ENCODE measurements at regions not wholly inside any gene's neighbourhood (a gene's known extent, or its start where the extent isn't known, plus 50 kb on each side); places are given as distances from the start of the nearest gene placed in this dataset.

DNA sequence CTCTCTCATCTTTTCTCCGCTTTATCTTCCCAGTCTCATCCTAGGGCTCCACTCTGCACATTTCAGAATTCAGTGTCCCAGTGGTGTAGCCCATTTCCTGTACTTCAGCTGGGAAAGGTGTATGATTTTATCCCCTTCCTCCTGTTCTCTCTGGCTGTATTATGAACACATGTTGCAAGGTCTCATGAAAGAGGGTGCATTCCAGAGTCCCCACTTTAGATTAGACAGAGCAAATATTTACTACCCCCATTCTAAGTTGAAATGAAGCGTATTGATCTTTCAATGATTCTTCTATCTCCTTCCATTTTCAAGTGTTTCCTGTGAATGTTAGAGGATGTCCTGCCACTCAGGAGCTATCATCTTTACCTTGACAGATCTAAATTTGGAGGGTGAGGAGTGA is 123.2 kb downstream of the WIF1 start:
- Histone ChIP-seq H3K27me3 (ENCODE audit: insufficient read depth, low read length, poor library complexity) (peaks cover 6% of the 10 kb centered on the region), H3K4me3 (ENCODE audit: low read depth in 1 of 2, low read length in 2 of 2) (no peak overlapping the region)

DNA sequence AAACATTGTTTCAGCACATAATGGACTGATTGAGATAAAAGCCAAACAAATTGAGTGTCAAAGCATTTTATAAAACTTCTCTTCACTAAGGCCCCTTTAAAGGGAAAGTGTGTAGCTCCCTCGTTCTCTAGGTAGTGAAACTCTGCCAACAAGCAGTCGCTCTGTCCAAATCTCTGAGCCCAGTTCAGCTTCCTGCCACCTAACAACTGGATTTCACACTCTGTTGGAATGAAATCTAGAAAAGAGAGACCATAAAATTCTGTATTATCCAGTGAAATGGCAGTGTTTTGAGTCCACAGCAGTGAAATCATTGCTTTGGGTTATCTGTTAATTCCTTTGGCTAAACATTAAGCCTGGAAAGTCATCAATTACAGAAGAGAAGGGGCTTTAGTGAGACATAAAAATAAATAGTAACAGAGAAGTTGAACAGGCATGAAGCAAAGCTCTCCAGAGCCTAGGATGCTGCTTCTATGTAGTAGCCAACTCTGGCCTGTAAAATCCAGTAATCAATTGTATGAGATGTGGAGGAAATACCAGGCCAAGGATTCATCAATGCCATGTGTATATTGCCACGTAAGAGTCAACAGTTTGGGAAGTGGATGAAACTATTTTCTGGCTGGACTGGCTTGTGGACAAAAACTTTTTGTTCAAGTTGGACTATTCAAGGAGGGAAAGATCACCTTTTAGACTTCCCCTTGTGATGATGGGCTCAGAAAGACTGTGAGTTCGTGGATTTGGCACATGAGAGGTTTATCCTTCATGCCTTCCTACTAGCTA is 122.5 kb downstream of the WIF1 start:
- no peaks in the 10 kb centered on the region for H3K9me3 ChIP-seq (ENCODE audit: insufficient read depth, low read length, severe bottlenecking)
- H3K36me3 ChIP-seq (ENCODE audit: insufficient read depth, low read length), result no peaks in the 10 kb centered on the region
- ATAC-seq (ENCODE audit: insufficient read depth, low read depth) (no peak), DNase-seq (no peak)
- H3K27me3 ChIP-seq (ENCODE audit: insufficient read depth, low read length, poor library complexity), result peaks cover 6% of the 10 kb centered on the region
- no peaks in the 10 kb centered on the region for H3K79me2 ChIP-seq (ENCODE audit: insufficient read depth, low read length)
- no peak overlapping the region for H3K4me3 ChIP-seq (ENCODE audit: low read depth in 1 of 2, low read length in 2 of 2)
- H4K20me1 ChIP-seq (ENCODE audit: insufficient read depth, low read length), result no peaks in the 10 kb centered on the region
- TF ChIP-seq CTCF (IDR thresholded peaks at IDR 0.05; ENCODE audit: borderline replicate concordance, extremely low read depth, low read length, poor library complexity, severe bottlenecking) (no peak), EZH2 (IDR thresholded peaks at IDR 0.05; ENCODE audit: borderline replicate concordance, low read depth, low read length, severe bottlenecking) (no peak)
- no peak overlapping the region for H3K4me2 ChIP-seq (ENCODE audit: insufficient read depth, low read length)
- no peak overlapping the region for H2AFZ ChIP-seq (ENCODE audit: low read depth, low read length)
- no peak overlapping the region for H3K27ac ChIP-seq (ENCODE audit: low read length)
- H3K9ac ChIP-seq (ENCODE audit: low read depth, low read length), result no peak overlapping the region
- H3K4me1 ChIP-seq (ENCODE audit: insufficient read depth, low read length), result no peaks in the 10 kb centered on the region

More for the DNA sequence above, 123.2 kb downstream of the WIF1 start:
- H3K9me3 ChIP-seq (ENCODE audit: insufficient read depth, low read length, severe bottlenecking), result no peaks in the 10 kb centered on the region
- no peaks in the 10 kb centered on the region for H4K20me1 ChIP-seq (ENCODE audit: insufficient read depth, low read length)
- no peak overlapping the region for H3K27ac ChIP-seq (ENCODE audit: low read length)
- H2AFZ ChIP-seq (ENCODE audit: low read depth, low read length), result no peak overlapping the region
- no peak overlapping the region for H3K4me2 ChIP-seq (ENCODE audit: insufficient read depth, low read length)
- ATAC-seq (ENCODE audit: insufficient read depth, low read depth), result no peak
- no peak overlapping the region for H3K9ac ChIP-seq (ENCODE audit: low read depth, low read length)
- DNase-seq, result no peak
- TF ChIP-seq CTCF (IDR thresholded peaks at IDR 0.05; ENCODE audit: borderline replicate concordance, extremely low read depth, low read length, poor library complexity, severe bottlenecking), result no peak
- no peaks in the 10 kb centered on the region for H3K79me2 ChIP-seq (ENCODE audit: insufficient read depth, low read length)
- no peaks in the 10 kb centered on the region for H3K4me1 ChIP-seq (ENCODE audit: insufficient read depth, low read length)
- H3K36me3 ChIP-seq (ENCODE audit: insufficient read depth, low read length), result no peaks in the 10 kb centered on the region

DNA sequence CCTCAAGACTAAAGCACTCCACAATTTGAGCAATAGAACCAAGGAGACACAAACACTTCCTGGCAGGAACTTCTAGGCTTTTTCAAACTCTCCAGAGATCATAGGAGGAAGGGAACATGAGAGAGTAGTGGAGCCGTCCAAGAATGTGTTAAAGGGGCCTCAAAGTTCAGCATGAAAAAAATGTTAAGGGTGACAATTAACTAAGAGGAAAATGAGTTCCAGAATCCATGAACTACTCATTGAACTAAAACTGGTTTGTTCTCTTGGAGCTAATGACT is 122.0 kb downstream of the WIF1 start:
- no peak overlapping the region for H3K4me3 ChIP-seq (ENCODE audit: low read depth in 1 of 2, low read length in 2 of 2)
- ATAC-seq (ENCODE audit: insufficient read depth, low read depth), result no peak
- H3K27me3 ChIP-seq (ENCODE audit: insufficient read depth, low read length, poor library complexity), result peaks cover 6% of the 10 kb centered on the region
- no peak for DNase-seq
- H3K4me1 ChIP-seq (ENCODE audit: insufficient read depth, low read length), result no peaks in the 10 kb centered on the region
- H2AFZ ChIP-seq (ENCODE audit: low read depth, low read length), result no peak overlapping the region
- H4K20me1 ChIP-seq (ENCODE audit: insufficient read depth, low read length), result no peaks in the 10 kb centered on the region
- TF ChIP-seq EZH2 (IDR thresholded peaks at IDR 0.05; ENCODE audit: borderline replicate concordance, low read depth, low read length, severe bottlenecking) (no peak), CTCF (IDR thresholded peaks at IDR 0.05; ENCODE audit: borderline replicate concordance, extremely low read depth, low read length, poor library complexity, severe bottlenecking) (no peak)
- no peaks in the 10 kb centered on the region for H3K9me3 ChIP-seq (ENCODE audit: insufficient read depth, low read length, severe bottlenecking)
- H3K79me2 ChIP-seq (ENCODE audit: insufficient read depth, low read length), result no peaks in the 10 kb centered on the region
- H3K36me3 ChIP-seq (ENCODE audit: insufficient read depth, low read length), result no peaks in the 10 kb centered on the region
- H3K9ac ChIP-seq (ENCODE audit: low read depth, low read length), result no peak overlapping the region
- no peak overlapping the region for H3K27ac ChIP-seq (ENCODE audit: low read length)
- no peak overlapping the region for H3K4me2 ChIP-seq (ENCODE audit: insufficient read depth, low read length)

All from DND-41 (cell line).